ENCODE measurements at regions not wholly inside any gene's neighbourhood (a gene's known extent, or its start where the extent isn't known, plus 50 kb on each side); places are given as distances from the start of the nearest gene placed in this dataset.

GRCh38 chr5:3361811-3362605 is 233.6 kb upstream of the IRX1 start:
- no peak for TF ChIP-seq CTCF (IDR thresholded peaks at IDR 0.05 in 4 of 5, conservative IDR thresholded peaks at IDR 0.05 in 1 of 5)
- TF ChIP-seq POLR2A (IDR thresholded peaks at IDR 0.05): no peak
